ENCODE measurements at regions not wholly inside any gene's neighbourhood (a gene's known extent, or its start where the extent isn't known, plus 50 kb on each side); places are given as distances from the start of the nearest gene placed in this dataset.

- TF ChIP-seq CTCF (IDR thresholded peaks at IDR 0.05; ENCODE audit: low read depth, low read length, missing control alignments), result no peak
- no peak overlapping the region for H3K4me3 ChIP-seq (replicated peaks; ENCODE audit: low read depth, low read length)
- DNase-seq (ENCODE audit: extremely low read depth, low read depth), result no peak
Measured at GRCh38 chr12:77384941-77385340, 319.6 kb upstream of the E2F7 start.

- DNase-seq (ENCODE audit: extremely low read depth, low read depth), result no peak
- no peak overlapping the region for H3K4me3 ChIP-seq (replicated peaks; ENCODE audit: low read depth, low read length)
- no peak for TF ChIP-seq CTCF (IDR thresholded peaks at IDR 0.05; ENCODE audit: low read depth, low read length, missing control alignments)
Measured at GRCh38 chr12:77382096-77382742, 316.9 kb upstream of the E2F7 start.

GRCh38 chr12:77377622-77378021 lies 312.3 kb upstream of the E2F7 start:
- H3K4me3 ChIP-seq (replicated peaks; ENCODE audit: low read depth, low read length), result no peak overlapping the region
- no peak for DNase-seq (ENCODE audit: extremely low read depth, low read depth)

GRCh38 chr12:77377116-77377515 lies 311.7 kb upstream of the E2F7 start:
- no peak overlapping the region for H3K4me3 ChIP-seq (replicated peaks; ENCODE audit: low read depth, low read length)
- peak; percentile 30 for DNase-seq (ENCODE audit: extremely low read depth, low read depth)
- no peak for TF ChIP-seq CTCF (IDR thresholded peaks at IDR 0.05; ENCODE audit: low read depth, low read length, missing control alignments)

More at GRCh38 chr12:77377622-77378021, 312.3 kb upstream of the E2F7 start:
- TF ChIP-seq CTCF (IDR thresholded peaks at IDR 0.05; ENCODE audit: low read depth, low read length, missing control alignments), result no peak

- no peak overlapping the region for H3K4me3 ChIP-seq (replicated peaks; ENCODE audit: low read depth, low read length)
- no peak for DNase-seq (ENCODE audit: extremely low read depth, low read depth)
- TF ChIP-seq CTCF (IDR thresholded peaks at IDR 0.05; ENCODE audit: low read depth, low read length, missing control alignments), result no peak
Measured at GRCh38 chr12:77374673-77375072, 309.3 kb upstream of the E2F7 start.

- no peak for TF ChIP-seq CTCF (IDR thresholded peaks at IDR 0.05; ENCODE audit: low read depth, low read length, missing control alignments)
- DNase-seq (ENCODE audit: extremely low read depth, low read depth), result no peak
- H3K4me3 ChIP-seq (replicated peaks; ENCODE audit: low read depth, low read length), result no peak overlapping the region
Measured at GRCh38 chr12:77372494-77372893, 307.1 kb upstream of the E2F7 start.

GRCh38 chr12:77372026-77372425 lies 306.7 kb upstream of the E2F7 start:
- H3K4me3 ChIP-seq (replicated peaks; ENCODE audit: low read depth, low read length), result no peak overlapping the region

More at GRCh38 chr12:77372026-77372425, 306.7 kb upstream of the E2F7 start:
- no peak for DNase-seq (ENCODE audit: extremely low read depth, low read depth)
- TF ChIP-seq CTCF (IDR thresholded peaks at IDR 0.05; ENCODE audit: low read depth, low read length, missing control alignments), result no peak
